Activated naive CD8-positive, alpha-beta T cell treated with anti-CD3 and anti-CD28 coated beads, Interleukin-2, amount 50 U/mL, for 24 hours (primary cell): ENCODE measurements at regions not wholly inside any gene's neighbourhood (a gene's known extent, or its start where the extent isn't known, plus 50 kb on each side); places are given as distances from the start of the nearest gene placed in this dataset.
"Not testable (repeated sequence)": the region's sequence is repeated elsewhere in the genome, so short reads cannot be mapped to it uniquely, and the experiment has no call there.

ENCODE experiments used
- ATAC-seq: fragments of 150-1000 bp; cut with Tn5 transposase; one replicate; pipeline ENCODE4 v1.10.0; 2021
- DNase-seq: peaks from one replicate; pipeline ENCODE4 v3.0.0; 2021
- H3K27ac Mint-ChIP-seq: one replicate; pipeline ENCODE4 v1.8.0; 2021; ENCODE audit warnings: mild to moderate bottlenecking, mixed read lengths
- H3K27me3 Mint-ChIP-seq: one replicate; pipeline ENCODE4 v1.8.0; 2021; ENCODE audit warnings: mixed read lengths
- H3K36me3 Mint-ChIP-seq: one replicate; pipeline ENCODE4 v1.8.0; 2021; ENCODE audit warnings: low read depth, mixed read lengths
- H3K4me1 Mint-ChIP-seq: one replicate; pipeline ENCODE4 v1.8.0; 2021; ENCODE audit warnings: mixed read lengths
- H3K4me3 Mint-ChIP-seq: one replicate; pipeline ENCODE4 v1.8.0; 2021; ENCODE audit warnings: mild to moderate bottlenecking, moderate library complexity, mixed read lengths
- H3K9me3 Mint-ChIP-seq: one replicate; pipeline ENCODE4 v1.8.0; 2021; ENCODE audit warnings: mixed read lengths

DNA sequence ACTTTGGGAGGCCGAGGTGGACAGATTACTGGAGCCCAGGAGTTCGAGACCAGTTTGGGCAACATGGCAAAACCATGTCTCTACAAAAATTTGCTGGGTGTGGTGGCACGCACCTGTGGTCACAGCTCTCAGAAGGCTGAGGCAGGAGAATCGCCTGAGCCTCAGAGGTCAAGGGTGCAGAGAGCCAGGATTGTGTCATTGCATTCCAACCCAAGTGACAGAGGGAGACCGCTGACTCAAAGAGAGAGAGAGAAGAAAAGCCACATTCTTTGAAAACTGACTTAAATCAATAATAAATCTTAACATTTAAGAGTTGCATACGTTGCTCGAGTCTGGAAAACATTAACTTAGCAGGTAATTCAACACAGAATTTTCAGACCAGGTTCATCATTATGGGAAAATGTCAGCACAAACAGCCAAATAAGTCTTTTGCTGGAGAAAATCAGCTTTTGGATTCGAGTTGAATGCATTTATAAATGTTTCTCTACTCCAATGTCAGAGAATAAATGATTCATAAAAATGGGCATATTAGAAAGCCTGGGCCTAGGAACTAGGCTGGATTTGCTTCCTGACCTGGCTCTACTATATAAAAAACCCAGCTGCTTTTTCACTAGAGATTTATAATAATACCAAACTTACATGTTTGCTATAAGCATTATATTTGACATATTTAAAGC lies 68.3 kb upstream of the RBPJ start:
- H3K4me1 Mint-ChIP-seq, result peaks cover 4% of the 10 kb centered on the region
- H3K4me3 Mint-ChIP-seq, result no peak overlapping the region
- H3K36me3 Mint-ChIP-seq, result no peaks in the 10 kb centered on the region
- DNase-seq (peak; percentile 6), ATAC-seq (peak; percentile 69)
- no peaks in the 10 kb centered on the region for H3K9me3 Mint-ChIP-seq
- peaks cover 2% of the 10 kb centered on the region for H3K27me3 Mint-ChIP-seq
- no peak overlapping the region for H3K27ac Mint-ChIP-seq

- H3K27ac Mint-ChIP-seq, result no peak overlapping the region
- DNase-seq (no peak), ATAC-seq (no peak)
- no peaks in the 10 kb centered on the region for H3K36me3 Mint-ChIP-seq
- no peak overlapping the region for H3K4me3 Mint-ChIP-seq
- H3K9me3 Mint-ChIP-seq, result no peaks in the 10 kb centered on the region
- H3K4me1 Mint-ChIP-seq, result peaks cover 4% of the 10 kb centered on the region
- H3K27me3 Mint-ChIP-seq, result peaks cover 2% of the 10 kb centered on the region
Measured at GRCh38 chr4:26253968-26254367, 66.8 kb upstream of the RBPJ start.

DNA sequence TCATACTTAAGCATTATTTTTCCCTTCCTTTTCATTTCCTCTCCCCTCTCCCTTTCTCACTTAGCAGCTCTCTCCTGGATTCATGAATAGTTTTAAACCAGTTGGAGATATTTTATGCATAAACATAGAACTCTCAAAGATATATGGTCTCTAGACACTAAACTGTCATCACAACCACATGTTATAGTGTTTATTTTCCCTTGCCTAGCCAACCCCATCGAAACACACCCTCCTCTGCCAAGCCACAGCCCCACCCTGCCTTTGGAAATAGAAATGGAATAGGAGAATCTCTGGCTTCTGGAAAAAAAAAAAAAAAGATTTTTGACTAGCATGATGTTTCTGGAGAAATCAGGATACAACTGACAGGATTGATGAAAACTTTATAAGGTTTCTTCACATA lies 64.8 kb upstream of the RBPJ start:
- Mint-ChIP-seq H3K4me1 (peaks cover 4% of the 10 kb centered on the region), H3K36me3 (peaks cover 2% of the 10 kb centered on the region), H3K27me3 (peaks cover under 1% of the 10 kb centered on the region), H3K27ac (no peak overlapping the region), H3K9me3 (no peaks in the 10 kb centered on the region), H3K4me3 (no peak overlapping the region)
- ATAC-seq, result no peak
- DNase-seq, result no peak

- H3K9me3 Mint-ChIP-seq, H3K4me1 Mint-ChIP-seq, DNase-seq, H3K27me3 Mint-ChIP-seq, ATAC-seq, H3K36me3 Mint-ChIP-seq, H3K4me3 Mint-ChIP-seq, H3K27ac Mint-ChIP-seq: not testable (repeated sequence)
Measured at GRCh38 chr4:26257444-26257843, 63.4 kb upstream of the RBPJ start.

GRCh38 chr4:26257850-26258249 lies 63.0 kb upstream of the RBPJ start:
- H3K9me3 Mint-ChIP-seq, result no peaks in the 10 kb centered on the region
- no peak overlapping the region for H3K4me3 Mint-ChIP-seq
- H3K4me1 Mint-ChIP-seq, result no peaks in the 10 kb centered on the region
- ATAC-seq (peak; percentile 10), DNase-seq (no peak)
- peaks cover 2% of the 10 kb centered on the region for H3K36me3 Mint-ChIP-seq
- peaks cover 7% of the 10 kb centered on the region for H3K27me3 Mint-ChIP-seq
- H3K27ac Mint-ChIP-seq, result no peak overlapping the region

GRCh38 chr4:26260571-26260970 lies 60.2 kb upstream of the RBPJ start:
- no peaks in the 10 kb centered on the region for H3K9me3 Mint-ChIP-seq
- H3K36me3 Mint-ChIP-seq, result peaks cover 2% of the 10 kb centered on the region
- no peak for ATAC-seq
- no peak for DNase-seq
- H3K27me3 Mint-ChIP-seq, result peaks cover 12% of the 10 kb centered on the region
- no peak overlapping the region for H3K27ac Mint-ChIP-seq
- H3K4me1 Mint-ChIP-seq, result no peaks in the 10 kb centered on the region
- no peak overlapping the region for H3K4me3 Mint-ChIP-seq

GRCh38 chr4:26261405-26261804 lies 59.4 kb upstream of the RBPJ start:
- Mint-ChIP-seq H3K27ac (no peak overlapping the region), H3K4me3 (no peak overlapping the region), H3K9me3 (no peaks in the 10 kb centered on the region), H3K27me3 (peaks cover 12% of the 10 kb centered on the region), H3K36me3 (peaks cover 2% of the 10 kb centered on the region), H3K4me1 (no peaks in the 10 kb centered on the region)
- DNase-seq, result no peak
- ATAC-seq, result no peak

DNA sequence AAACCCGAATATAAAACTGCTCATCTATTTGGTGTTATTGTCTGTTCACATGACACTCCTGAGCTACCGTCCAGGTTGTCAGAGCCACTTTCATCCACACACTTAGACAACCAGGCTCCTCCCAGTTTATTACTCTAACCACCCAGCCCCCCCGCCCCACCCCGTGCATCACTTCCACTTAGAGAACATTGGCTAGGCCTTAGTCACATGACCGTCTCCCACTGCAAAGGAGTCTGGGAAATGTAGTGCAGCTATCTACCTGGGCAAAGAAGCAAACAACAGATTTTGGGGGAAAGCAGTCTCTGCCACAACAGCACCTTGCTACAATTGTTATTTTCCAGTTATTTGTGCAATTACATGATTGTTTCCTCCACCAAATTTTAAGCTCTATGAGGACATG lies 57.6 kb upstream of the RBPJ start:
- Mint-ChIP-seq H3K36me3 (peaks cover 2% of the 10 kb centered on the region), H3K27me3 (peaks cover 12% of the 10 kb centered on the region), H3K9me3 (no peaks in the 10 kb centered on the region), H3K4me1 (no peaks in the 10 kb centered on the region), H3K27ac (no peak overlapping the region), H3K4me3 (no peak overlapping the region)
- DNase-seq, result no peak
- no peak for ATAC-seq

GRCh38 chr4:26264109-26264508 lies 56.7 kb upstream of the RBPJ start:
- Mint-ChIP-seq H3K27ac (no peak overlapping the region), H3K9me3 (no peaks in the 10 kb centered on the region), H3K36me3 (peaks cover 2% of the 10 kb centered on the region), H3K4me3 (no peak overlapping the region), H3K27me3 (peaks cover 14% of the 10 kb centered on the region), H3K4me1 (peaks cover 3% of the 10 kb centered on the region)
- DNase-seq, result no peak
- ATAC-seq, result no peak

DNA sequence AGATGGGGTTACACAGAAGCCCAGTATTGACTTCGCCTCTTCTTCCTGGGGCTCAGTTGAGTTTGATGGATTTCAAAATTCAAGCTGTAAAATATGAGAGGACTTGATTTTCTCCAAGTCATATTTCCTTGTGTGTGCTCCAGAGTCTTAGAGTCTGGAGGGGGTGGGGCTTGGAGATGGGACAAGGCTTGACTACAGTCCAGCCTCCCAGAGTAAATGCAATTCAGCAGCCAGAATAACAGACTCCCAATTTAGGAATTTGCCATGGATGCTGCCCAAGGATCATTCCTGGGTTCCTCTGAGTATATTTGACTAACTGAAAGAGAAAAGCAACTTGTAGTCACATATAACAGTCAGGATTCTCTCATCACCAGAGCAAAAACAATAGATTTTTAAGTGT lies 53.7 kb upstream of the RBPJ start:
- H3K36me3 Mint-ChIP-seq, result no peaks in the 10 kb centered on the region
- H3K27ac Mint-ChIP-seq, result no peak overlapping the region
- H3K4me3 Mint-ChIP-seq, result no peak overlapping the region
- DNase-seq (no peak), ATAC-seq (no peak)
- no peaks in the 10 kb centered on the region for H3K9me3 Mint-ChIP-seq
- H3K27me3 Mint-ChIP-seq, result peaks cover 14% of the 10 kb centered on the region
- H3K4me1 Mint-ChIP-seq, result peaks cover 5% of the 10 kb centered on the region

DNA sequence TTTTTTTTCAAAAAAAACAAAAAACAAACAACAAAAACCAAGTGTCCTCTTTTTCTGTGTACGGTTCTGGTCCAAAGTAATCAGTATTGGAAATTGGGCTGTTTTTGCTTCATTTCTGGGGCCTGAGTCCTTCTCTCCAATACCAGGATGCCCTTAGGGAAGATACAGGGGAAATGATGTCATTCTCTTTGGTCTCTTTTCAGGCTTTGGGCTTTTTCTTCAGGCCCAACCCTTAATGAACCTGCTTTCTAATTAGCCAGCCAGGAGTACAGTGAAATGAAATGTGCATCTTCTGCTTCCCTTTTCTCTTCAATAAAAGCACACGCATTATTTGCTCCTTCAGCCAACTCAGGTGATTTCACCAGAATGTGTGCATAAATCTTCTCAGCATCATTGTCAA lies 52.6 kb upstream of the RBPJ start:
- H3K9me3 Mint-ChIP-seq, result no peaks in the 10 kb centered on the region
- DNase-seq, result no peak
- peaks cover 10% of the 10 kb centered on the region for H3K27me3 Mint-ChIP-seq
- no peak overlapping the region for H3K4me3 Mint-ChIP-seq
- H3K36me3 Mint-ChIP-seq, result no peaks in the 10 kb centered on the region
- no peak for ATAC-seq
- H3K4me1 Mint-ChIP-seq, result peaks cover 13% of the 10 kb centered on the region
- H3K27ac Mint-ChIP-seq, result no peak overlapping the region

DNA sequence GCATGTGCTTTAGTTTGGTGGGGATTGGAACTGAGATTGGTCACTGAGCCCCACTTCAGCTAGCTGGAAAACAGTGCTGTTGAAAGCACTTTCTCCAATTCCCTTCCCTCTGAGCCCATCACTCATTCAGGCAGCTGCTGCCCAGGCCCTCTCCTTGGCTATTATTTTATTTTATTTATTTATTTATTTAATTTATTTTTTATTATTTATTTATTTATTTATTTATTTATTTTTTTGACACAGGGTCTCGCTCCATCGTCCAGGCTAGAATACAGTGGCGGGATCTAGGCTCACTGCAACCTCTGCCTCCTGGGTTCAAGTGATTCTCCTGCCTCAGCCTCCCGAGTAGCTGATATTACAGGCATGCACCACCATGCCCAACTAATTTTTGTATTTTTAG lies 51.8 kb upstream of the RBPJ start:
- DNase-seq (no peak), ATAC-seq (no peak)
- Mint-ChIP-seq H3K4me1 (peaks cover 21% of the 10 kb centered on the region), H3K27ac (no peak overlapping the region), H3K36me3 (no peaks in the 10 kb centered on the region), H3K27me3 (peaks cover 10% of the 10 kb centered on the region), H3K4me3 (no peak overlapping the region), H3K9me3 (no peaks in the 10 kb centered on the region)
